Breast epithelium (tissue), 4 donors: ENCODE measurements at regions not wholly inside any gene's neighbourhood (a gene's known extent, or its start where the extent isn't known, plus 50 kb on each side); places are given as distances from the start of the nearest gene placed in this dataset.

ENCODE experiments used
- DNase-seq, 2 donors: peaks; one replicate each; pipeline ENCODE4 v3.0.0-alpha.2; 2019; ENCODE audit warnings: low spot score in 2 of 2
- H3K27ac ChIP-seq, 2 donors: fragments of 200-600 bp; sonication (generic) in 1 of 2; one replicate each; pipeline ENCODE4 v1.5.1; 2016 to 2019; ENCODE audit warnings: mild to moderate bottlenecking in 1 of 2
- H3K27me3 ChIP-seq, 2 donors: fragments of 200-600 bp; sonication (generic) in 1 of 2; one replicate each; pipeline versions ENCODE4 v1.5.1 to v1.6.0; 2017 to 2019; ENCODE audit warnings: control low read depth in 1 of 2, mild to moderate bottlenecking in 1 of 2
- H3K36me3 ChIP-seq: fragments of 200-600 bp; one replicate; pipeline ENCODE4 v1.5.1; 2019
- H3K4me1 ChIP-seq, 2 donors: fragments of 200-600 bp; sonication (generic); one replicate each; pipeline ENCODE4 v1.5.1; 2016 to 2019; ENCODE audit warnings: control low read depth in 1 of 2
- H3K4me3 ChIP-seq, 3 donors: fragments of 200-600 bp; sonication (generic); 1 replicate in 2 of 3; 2 replicates in 1 of 3; pipeline ENCODE4 v1.5.1; 2016 to 2019; ENCODE audit warnings: mild to moderate bottlenecking in 3 of 3, moderate library complexity in 2 of 3
- H3K9me3 ChIP-seq, 2 donors: fragments of 200-600 bp; sonication (generic) in 1 of 2; one replicate each; pipeline ENCODE4 v1.5.1; 2016 to 2019; ENCODE audit warnings: control low read depth in 1 of 2
- CTCF ChIP-seq, 3 donors: fragments of 450-650 bp; IDR thresholded peaks; one replicate each; pipeline ENCODE4 v1.5.1; 2016 to 2017; ENCODE audit warnings: antibody characterized with exemption in 3 of 3, mild to moderate bottlenecking in 3 of 3, moderate library complexity in 3 of 3
- POLR2A ChIP-seq: fragments of 450-650 bp; IDR thresholded peaks from one replicate; pipeline ENCODE4 v1.6.1; 2016; ENCODE audit warnings: antibody characterized with exemption, mild to moderate bottlenecking, moderate library complexity
- POLR2AphosphoS5 ChIP-seq, 3 donors: sonication (generic); formaldehyde crosslinking; IDR thresholded peaks; one replicate each; pipeline ENCODE4 v1.6.1; 2017; ENCODE audit warnings: antibody characterized with exemption in 3 of 3
- intact Hi-C: fragments of 100-400 bp; cut with DNase I; formaldehyde crosslinking; loops from one replicate; pipeline ENCODE4 v1.15.1; 2023; ENCODE audit warnings: low total_unique reads

GRCh38 chr10:52875336-52875735, 102.8 kb upstream of the MBL2 start:
- Histone ChIP-seq H3K4me3 (no peak overlapping the region), H3K4me1 (no peaks in the 10 kb centered on the region), H3K27me3 (no peaks in the 10 kb centered on the region), H3K27ac (no peak overlapping the region), H3K36me3 (no peaks in the 10 kb centered on the region), H3K9me3 (no peaks in the 10 kb centered on the region)
- DNase-seq: no peak
- TF ChIP-seq POLR2A (no peak), CTCF (IDR thresholded peaks at IDR 0.05) (no peak), POLR2AphosphoS5 (IDR thresholded peaks at IDR 0.05) (no peak)
- intact Hi-C loops: loop anchor here (5.0 kb wide), 1 partner anchor 767 kb away; no protein-coding TSS in a partner anchor

DNA sequence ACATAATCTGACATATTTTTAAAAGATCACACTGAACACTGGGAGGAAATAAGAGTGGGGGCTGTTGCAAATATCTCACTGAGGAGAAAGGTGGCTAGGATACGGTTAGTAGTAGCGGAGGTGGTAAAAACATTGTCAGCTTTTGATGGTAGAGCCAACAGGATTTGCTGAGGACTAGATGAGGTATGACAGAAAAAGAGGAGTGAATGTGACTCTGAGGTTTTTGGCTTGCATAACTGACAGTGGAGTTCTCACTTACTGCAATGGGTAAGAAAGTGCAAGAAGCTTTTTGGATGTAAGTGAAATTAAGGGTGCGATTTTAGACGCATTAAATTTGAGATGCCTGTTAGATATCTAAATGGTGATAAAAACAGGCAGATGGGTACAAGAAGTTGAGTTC, 102.0 kb upstream of the MBL2 start:
- TF ChIP-seq CTCF (IDR thresholded peaks at IDR 0.05) (no peak), POLR2A (no peak), POLR2AphosphoS5 (IDR thresholded peaks at IDR 0.05) (no peak)
- no peaks in the 10 kb centered on the region for H3K4me1 ChIP-seq
- DNase-seq: no peak
- H3K27me3 ChIP-seq: no peaks in the 10 kb centered on the region
- H3K27ac ChIP-seq: no peak overlapping the region
- no peaks in the 10 kb centered on the region for H3K9me3 ChIP-seq
- H3K36me3 ChIP-seq: no peaks in the 10 kb centered on the region
- intact Hi-C loops: no loop called here
- H3K4me3 ChIP-seq: no peak overlapping the region

GRCh38 chr10:52871191-52871843, 98.7 kb upstream of the MBL2 start:
- Histone ChIP-seq H3K4me1 (no peaks in the 10 kb centered on the region), H3K27me3 (no peaks in the 10 kb centered on the region), H3K36me3 (no peaks in the 10 kb centered on the region), H3K27ac (no peak overlapping the region), H3K9me3 (peaks cover 7 to 11% of the 10 kb centered on the region in 2 donors), H3K4me3 (no peak overlapping the region)
- DNase-seq: no peak
- no peak for TF ChIP-seq CTCF (IDR thresholded peaks at IDR 0.05)
- no peak for TF ChIP-seq POLR2A
- no peak for TF ChIP-seq POLR2AphosphoS5 (IDR thresholded peaks at IDR 0.05)
- intact Hi-C loops: no loop called here

DNA sequence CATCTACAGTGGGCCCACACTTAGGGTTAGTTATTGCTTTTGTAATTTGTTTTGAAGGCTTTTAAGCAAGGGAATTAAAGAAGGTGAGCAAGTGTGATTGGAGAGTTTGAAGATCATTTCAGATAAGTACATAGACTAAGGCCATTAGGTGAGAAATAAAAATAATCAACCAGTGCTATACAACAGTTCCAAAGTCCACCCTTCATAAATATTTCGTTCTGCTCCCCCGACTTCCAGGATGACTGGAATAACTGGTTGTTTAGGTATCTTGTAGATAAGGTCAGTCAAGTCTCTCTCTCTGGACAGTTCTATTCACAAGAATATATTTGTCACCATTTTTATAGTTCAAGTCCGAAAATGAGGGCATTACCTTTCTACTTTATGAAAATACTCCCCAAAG, 98.0 kb upstream of the MBL2 start:
- Histone ChIP-seq H3K36me3 (no peaks in the 10 kb centered on the region), H3K9me3 (peaks cover 7 to 11% of the 10 kb centered on the region in 2 donors)
- TF ChIP-seq CTCF (IDR thresholded peaks at IDR 0.05) (no peak), POLR2AphosphoS5 (IDR thresholded peaks at IDR 0.05) (no peak), POLR2A (no peak)

DNA sequence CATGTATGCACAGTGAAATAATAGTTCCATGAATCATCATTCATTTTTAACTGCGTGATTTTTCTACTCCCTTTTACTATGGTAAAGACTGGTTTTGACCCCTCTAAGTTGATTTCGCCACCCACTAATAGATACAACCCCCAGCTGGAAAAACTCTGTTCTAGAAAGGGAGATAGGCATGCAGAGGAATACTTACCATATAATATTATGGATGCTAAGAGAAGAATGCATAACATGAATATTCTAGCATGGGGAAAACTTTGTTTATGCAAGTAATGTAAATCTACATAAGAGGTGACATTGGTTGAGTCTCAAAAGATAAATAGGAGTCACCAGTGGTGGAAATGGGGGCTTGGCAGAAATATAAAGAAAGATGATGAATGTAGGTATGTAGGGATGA, 97.3 kb upstream of the MBL2 start:
- no peak overlapping the region for H3K4me3 ChIP-seq
- no peaks in the 10 kb centered on the region for H3K27me3 ChIP-seq
- H3K27ac ChIP-seq: no peak overlapping the region
- DNase-seq: no peak
- no peaks in the 10 kb centered on the region for H3K36me3 ChIP-seq
- peaks cover 7 to 11% of the 10 kb centered on the region in 2 donors for H3K9me3 ChIP-seq
- TF ChIP-seq POLR2AphosphoS5 (IDR thresholded peaks at IDR 0.05) (no peak), CTCF (IDR thresholded peaks at IDR 0.05) (no peak), POLR2A (no peak)
- intact Hi-C loops: no loop called here
- H3K4me1 ChIP-seq: no peaks in the 10 kb centered on the region

More for the DNA sequence above, 98.0 kb upstream of the MBL2 start:
- Histone ChIP-seq H3K27ac (no peak overlapping the region), H3K4me3 (no peak overlapping the region), H3K4me1 (no peaks in the 10 kb centered on the region), H3K27me3 (no peaks in the 10 kb centered on the region)
- intact Hi-C loops: no loop called here
- no peak for DNase-seq
